ENCODE measurements at regions not wholly inside any gene's neighbourhood (a gene's known extent, or its start where the extent isn't known, plus 50 kb on each side); places are given as distances from the start of the nearest gene placed in this dataset.

GRCh38 chr3:162224746-162225145 lies 728.1 kb downstream of the OTOL1 start:
- Histone ChIP-seq H3K4me2 (ENCODE audit: low read length) (no peak overlapping the region), H3K9me3 (ENCODE audit: control insufficient read depth, low read length) (no peaks in the 10 kb centered on the region), H3K36me3 (ENCODE audit: control insufficient read depth, insufficient read depth, low read length) (no peaks in the 10 kb centered on the region), H2AFZ (no peak overlapping the region), H3K27me3 (ENCODE audit: control insufficient read depth, insufficient read depth, low read length) (no peaks in the 10 kb centered on the region), H3K27ac (no peak overlapping the region), H3K4me1 (no peaks in the 10 kb centered on the region), H3K79me2 (no peaks in the 10 kb centered on the region), H3K4me3 (ENCODE audit: low read depth, low read length) (no peak overlapping the region), H3K9ac (no peak overlapping the region)
- TF ChIP-seq CTCF (IDR thresholded peaks at IDR 0.05) = no peak

- Histone ChIP-seq H3K4me1 (no peaks in the 10 kb centered on the region), H2AFZ (no peak overlapping the region), H3K27ac (no peak overlapping the region), H3K79me2 (no peaks in the 10 kb centered on the region), H3K36me3 (ENCODE audit: control insufficient read depth, insufficient read depth, low read length) (no peaks in the 10 kb centered on the region), H3K4me2 (ENCODE audit: low read length) (no peak overlapping the region), H3K9me3 (ENCODE audit: control insufficient read depth, low read length) (no peaks in the 10 kb centered on the region), H3K4me3 (ENCODE audit: low read depth, low read length) (no peak overlapping the region), H3K9ac (no peak overlapping the region), H3K27me3 (ENCODE audit: control insufficient read depth, insufficient read depth, low read length) (no peaks in the 10 kb centered on the region)
- no peak for TF ChIP-seq CTCF (IDR thresholded peaks at IDR 0.05)
These were observed 740.3 kb downstream of the OTOL1 start for GRCh38 chr3:162236949-162237348.

DNA sequence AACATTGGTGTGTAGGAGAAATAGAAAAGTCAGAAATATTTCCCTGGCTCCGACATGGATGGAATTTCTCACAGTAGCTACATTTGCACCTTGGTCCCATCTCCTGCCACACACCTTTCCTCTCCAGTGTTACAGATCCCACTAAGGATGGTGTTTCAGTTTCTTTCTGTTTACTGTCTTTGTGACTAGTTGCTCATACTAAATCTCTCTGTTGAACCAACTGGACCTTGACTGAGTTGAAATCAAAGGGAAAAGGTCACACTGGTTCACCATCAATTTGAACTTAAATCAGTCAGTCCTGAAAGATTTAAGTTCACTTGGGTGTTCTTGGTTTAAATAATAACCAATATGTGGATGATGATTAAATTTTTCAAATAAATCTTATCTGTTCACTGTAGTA lies 754.2 kb downstream of the OTOL1 start:
- no peaks in the 10 kb centered on the region for H3K9me3 ChIP-seq (ENCODE audit: control insufficient read depth, low read length)
- no peaks in the 10 kb centered on the region for H3K27me3 ChIP-seq (ENCODE audit: control insufficient read depth, insufficient read depth, low read length)
- TF ChIP-seq CTCF (IDR thresholded peaks at IDR 0.05) = no peak
- H3K9ac ChIP-seq = no peak overlapping the region
- no peaks in the 10 kb centered on the region for H3K4me1 ChIP-seq
- no peak overlapping the region for H3K27ac ChIP-seq
- no peak overlapping the region for H3K4me2 ChIP-seq (ENCODE audit: low read length)
- no peak overlapping the region for H2AFZ ChIP-seq
- H3K4me3 ChIP-seq (ENCODE audit: low read depth, low read length) = no peak overlapping the region
- H3K79me2 ChIP-seq = no peaks in the 10 kb centered on the region
- no peaks in the 10 kb centered on the region for H3K36me3 ChIP-seq (ENCODE audit: control insufficient read depth, insufficient read depth, low read length)

DNA sequence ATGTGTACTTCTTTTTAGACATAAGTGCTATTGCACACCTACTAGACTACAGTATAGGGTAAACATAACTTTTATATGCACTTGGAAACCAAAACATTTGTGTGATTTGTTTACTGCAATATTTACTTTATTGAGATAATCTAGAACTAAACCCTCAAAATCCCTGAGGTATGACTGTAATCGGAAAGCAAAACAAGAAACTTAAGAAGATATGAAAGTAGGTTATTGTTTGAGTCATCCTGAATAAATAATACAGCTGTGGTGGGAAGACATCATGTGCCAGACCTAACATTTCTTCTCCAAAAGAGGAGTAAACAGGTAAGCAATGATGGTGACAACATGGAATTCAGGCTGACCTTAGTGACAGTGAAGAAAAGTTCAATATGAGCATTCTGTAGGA lies 765.5 kb downstream of the OTOL1 start:
- H3K4me3 ChIP-seq (ENCODE audit: low read depth, low read length) = no peak overlapping the region
- H3K27me3 ChIP-seq (ENCODE audit: control insufficient read depth, insufficient read depth, low read length) = no peaks in the 10 kb centered on the region
- no peaks in the 10 kb centered on the region for H3K36me3 ChIP-seq (ENCODE audit: control insufficient read depth, insufficient read depth, low read length)
- H3K9ac ChIP-seq = no peak overlapping the region
- no peaks in the 10 kb centered on the region for H3K9me3 ChIP-seq (ENCODE audit: control insufficient read depth, low read length)
- no peak overlapping the region for H3K27ac ChIP-seq
- TF ChIP-seq CTCF (IDR thresholded peaks at IDR 0.05) = no peak
- H3K4me2 ChIP-seq (ENCODE audit: low read length) = no peak overlapping the region
- H3K79me2 ChIP-seq = no peaks in the 10 kb centered on the region
- H3K4me1 ChIP-seq = no peaks in the 10 kb centered on the region
- no peak overlapping the region for H2AFZ ChIP-seq

GRCh38 chr3:162263596-162263995 lies 767.0 kb downstream of the OTOL1 start:
- TF ChIP-seq CTCF (IDR thresholded peaks at IDR 0.05) = no peak
- Histone ChIP-seq H3K9me3 (ENCODE audit: control insufficient read depth, low read length) (no peaks in the 10 kb centered on the region), H3K79me2 (no peaks in the 10 kb centered on the region), H2AFZ (no peak overlapping the region), H3K27me3 (ENCODE audit: control insufficient read depth, insufficient read depth, low read length) (no peaks in the 10 kb centered on the region), H3K4me3 (ENCODE audit: low read depth, low read length) (no peak overlapping the region), H3K36me3 (ENCODE audit: control insufficient read depth, insufficient read depth, low read length) (no peaks in the 10 kb centered on the region), H3K4me1 (no peaks in the 10 kb centered on the region), H3K4me2 (ENCODE audit: low read length) (no peak overlapping the region), H3K9ac (no peak overlapping the region), H3K27ac (no peak overlapping the region)

Measured in parathyroid adenoma (tissue), 2 donors.